ENCODE measurements at regions not wholly inside any gene's neighbourhood (a gene's known extent, or its start where the extent isn't known, plus 50 kb on each side); places are given as distances from the start of the nearest gene placed in this dataset.

GRCh38 chr2:2392332-2392731 is 61.3 kb upstream of the MYT1L start:
- DNase-seq, result no peak

GRCh38 chr2:2389215-2389614 is 58.1 kb upstream of the MYT1L start:
- no peak for DNase-seq
